ENCODE measurements at regions not wholly inside any gene's neighbourhood (a gene's known extent, or its start where the extent isn't known, plus 50 kb on each side); places are given as distances from the start of the nearest gene placed in this dataset.

DNA sequence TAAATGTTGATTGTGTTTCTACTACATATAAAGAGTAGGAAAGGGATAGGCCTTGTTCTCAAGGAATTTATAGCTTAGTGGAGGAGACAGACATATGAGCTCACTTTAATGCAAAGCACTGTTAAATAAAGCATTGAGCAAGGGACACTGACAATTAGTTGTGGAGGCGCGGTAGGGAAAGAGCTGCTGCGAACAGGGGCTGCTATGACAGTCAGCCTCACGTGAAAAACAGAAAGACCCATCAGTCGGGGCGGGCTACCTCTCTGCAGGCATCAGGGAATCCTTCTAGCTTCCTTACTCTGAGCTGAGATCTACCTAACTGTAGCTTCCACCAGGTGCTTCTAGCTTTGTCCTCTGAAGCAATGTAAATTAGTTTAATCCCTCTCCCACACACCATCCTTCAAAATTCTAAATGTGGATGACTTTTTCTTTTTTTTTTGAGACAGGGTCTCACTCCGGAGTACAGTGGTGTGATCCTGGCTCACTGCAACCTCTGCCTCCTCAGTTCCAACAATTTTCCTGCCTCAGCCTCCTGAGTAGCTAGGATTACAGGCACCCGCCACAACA lies 129.9 kb upstream of the ZFHX3 start:
- Histone ChIP-seq H3K4me1 (ENCODE audit: control insufficient read depth in 1 of 2, insufficient read depth in 2 of 2, low read length in 2 of 2) (no peaks in the 10 kb centered on the region; a peak in 2 of 4 replicates), H3K36me3 (ENCODE audit: control insufficient read depth in 1 of 2, insufficient read depth in 2 of 2, low read length in 2 of 2) (no peaks in the 10 kb centered on the region), H3K27me3 (ENCODE audit: insufficient read depth, low read length) (no peaks in the 10 kb centered on the region), H3K9me2 (ENCODE audit: insufficient read depth) (no peaks in the 10 kb centered on the region), H3K79me2 (ENCODE audit: insufficient read depth, low read length) (no peaks in the 10 kb centered on the region), H3K27ac (ENCODE audit: low read depth, low read length) (no peak overlapping the region), H3K4me3 (replicated peaks in 1 of 2; ENCODE audit: low read depth in 1 of 2, low read length in 2 of 2) (no peak overlapping the region), H4K20me1 (ENCODE audit: insufficient read depth) (no peaks in the 10 kb centered on the region), H3K9ac (ENCODE audit: low read length) (no peak overlapping the region), H3K9me3 (ENCODE audit: control insufficient read depth in 1 of 2, insufficient read depth in 1 of 2, low read depth in 1 of 2, low read length in 2 of 2) (no peaks in the 10 kb centered on the region), H3K4me2 (ENCODE audit: low read length) (no peak overlapping the region), H2AFZ (ENCODE audit: low read depth, low read length, poor library complexity, severe bottlenecking) (no peak overlapping the region)
- BruUV-seq (replicated peaks) = no TSS peak
- intact Hi-C loops (cut with micrococcal nuclease) = no loop called here
- TF ChIP-seq, protein P1, sequence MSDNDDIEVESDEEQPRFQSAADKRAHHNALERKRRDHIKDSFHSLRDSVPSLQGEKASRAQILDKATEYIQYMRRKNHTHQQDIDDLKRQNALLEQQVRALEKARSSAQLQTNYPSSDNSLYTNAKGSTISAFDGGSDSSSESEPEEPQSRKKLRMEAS (IDR thresholded peaks at IDR 0.05) = no peak
- TF ChIP-seq TCF7L2 (IDR thresholded peaks at IDR 0.05; ENCODE audit: borderline replicate concordance, extremely low read depth, insufficient read depth, insufficient read length) = no peak
- no peak for TF ChIP-seq YY1 (IDR thresholded peaks at IDR 0.05; ENCODE audit: extremely low read depth, insufficient replicate concordance, low read depth, low read length)
- no peak for TF ChIP-seq ELF1 (IDR thresholded peaks at IDR 0.05; ENCODE audit: borderline replicate concordance, low read depth)
- no peak for TF ChIP-seq FOSL1 (IDR thresholded peaks at IDR 0.05; ENCODE audit: low read depth)
- TF ChIP-seq, protein P2, sequence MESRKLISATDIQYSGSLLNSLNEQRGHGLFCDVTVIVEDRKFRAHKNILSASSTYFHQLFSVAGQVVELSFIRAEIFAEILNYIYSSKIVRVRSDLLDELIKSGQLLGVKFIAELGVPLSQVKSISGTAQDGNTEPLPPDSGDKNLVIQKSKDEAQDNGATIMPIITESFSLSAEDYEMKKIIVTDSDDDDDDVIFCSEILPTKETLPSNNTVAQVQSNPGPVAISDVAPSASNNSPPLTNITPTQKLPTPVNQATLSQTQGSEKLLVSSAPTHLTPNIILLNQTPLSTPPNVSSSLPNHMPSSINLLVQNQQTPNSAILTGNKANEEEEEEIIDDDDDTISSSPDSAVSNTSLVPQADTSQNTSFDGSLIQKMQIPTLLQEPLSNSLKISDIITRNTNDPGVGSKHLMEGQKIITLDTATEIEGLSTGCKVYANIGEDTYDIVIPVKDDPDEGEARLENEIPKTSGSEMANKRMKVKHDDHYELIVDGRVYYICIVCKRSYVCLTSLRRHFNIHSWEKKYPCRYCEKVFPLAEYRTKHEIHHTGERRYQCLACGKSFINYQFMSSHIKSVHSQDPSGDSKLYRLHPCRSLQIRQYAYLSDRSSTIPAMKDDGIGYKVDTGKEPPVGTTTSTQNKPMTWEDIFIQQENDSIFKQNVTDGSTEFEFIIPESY (IDR thresholded peaks at IDR 0.05; ENCODE audit: extremely low read depth, insufficient replicate concordance, low read length) = no peak
- no peak for TF ChIP-seq POLR2AphosphoS5 (IDR thresholded peaks at IDR 0.05; ENCODE audit: low read depth, low read length)
- TF ChIP-seq SIN3A (IDR thresholded peaks at IDR 0.05; ENCODE audit: low read depth) = no peak
- TF ChIP-seq ZNF274 (IDR thresholded peaks at IDR 0.05; ENCODE audit: low read depth, low read length) = no peak
- no peak for TF ChIP-seq JUND (IDR thresholded peaks at IDR 0.05)
- POLR2A ChIA-PET = no interaction called here
- CTCF ChIA-PET = interaction anchor here (1.0 kb wide), 1 partner anchor 8 kb away, joined by 3 read pairs; no protein-coding TSS in a partner anchor
- RAD21 ChIA-PET (ENCODE audit: low non-redundant PET in 1 of 2, low total read pairs in 2 of 2, uncharacterized antibody in 2 of 2, unreplicated experiment in 2 of 2) = interaction anchor here in 1 of 2 experiments (0.6 kb wide), 1 partner anchor 59 kb away, joined by 4 read pairs; no protein-coding TSS in a partner anchor
- DNase-seq (ENCODE audit: low read depth, low spot score) = no peak
- ATAC-seq = no peak
